Gastrocnemius medialis (tissue), 4 donors: ENCODE measurements at regions not wholly inside any gene's neighbourhood (a gene's known extent, or its start where the extent isn't known, plus 50 kb on each side); places are given as distances from the start of the nearest gene placed in this dataset.
"Not testable (repeated sequence)": the region's sequence is repeated elsewhere in the genome, so short reads cannot be mapped to it uniquely, and the experiment has no call there.

Source experiments
- POLR2A ChIP-seq, 2 donors: fragments of 450-650 bp; IDR thresholded peaks; one replicate each; pipeline ENCODE4 v1.6.1; 2017; ENCODE audit warnings: antibody characterized with exemption in 2 of 2, mild to moderate bottlenecking in 2 of 2, moderate library complexity in 2 of 2
- TF ChIP-seq, protein P1 (sequence below), 5 experiments: fragments of 450-650 bp in 3 of 5; fragments of 200-600 bp in 2 of 5; sonication (generic) in 2 of 5; IDR thresholded peaks in 4 of 5; conservative IDR thresholded peaks in 1 of 5; 1 replicate in 4 of 5; 2 replicates in 1 of 5; pipeline ENCODE4 v1.5.1; 2016 to 2019; ENCODE audit warnings: antibody characterized with exemption in 5 of 5, mild to moderate bottlenecking in 3 of 5, moderate library complexity in 3 of 5

DNA sequence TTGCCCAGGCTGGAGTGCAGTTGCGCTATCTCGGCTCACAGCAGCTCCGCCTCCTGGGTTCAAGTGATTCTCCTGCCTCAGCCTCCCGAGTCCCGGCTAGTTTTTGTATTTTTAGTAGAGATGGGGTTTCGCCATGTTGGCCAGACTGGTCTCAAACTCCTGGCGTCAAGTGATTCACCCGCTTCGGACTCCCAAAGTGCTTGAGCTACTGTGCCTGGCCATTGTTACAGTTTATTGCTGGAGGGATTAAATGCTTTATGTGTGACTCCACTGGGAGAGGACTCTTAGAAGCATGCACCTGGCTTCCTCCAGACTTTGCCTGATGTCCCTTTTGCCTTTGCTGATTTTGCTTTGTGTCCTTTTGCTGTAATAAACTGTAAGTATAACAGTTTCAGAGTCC is 93.5 kb upstream of the NUTM2F start:
- TF ChIP-seq, protein P1, sequence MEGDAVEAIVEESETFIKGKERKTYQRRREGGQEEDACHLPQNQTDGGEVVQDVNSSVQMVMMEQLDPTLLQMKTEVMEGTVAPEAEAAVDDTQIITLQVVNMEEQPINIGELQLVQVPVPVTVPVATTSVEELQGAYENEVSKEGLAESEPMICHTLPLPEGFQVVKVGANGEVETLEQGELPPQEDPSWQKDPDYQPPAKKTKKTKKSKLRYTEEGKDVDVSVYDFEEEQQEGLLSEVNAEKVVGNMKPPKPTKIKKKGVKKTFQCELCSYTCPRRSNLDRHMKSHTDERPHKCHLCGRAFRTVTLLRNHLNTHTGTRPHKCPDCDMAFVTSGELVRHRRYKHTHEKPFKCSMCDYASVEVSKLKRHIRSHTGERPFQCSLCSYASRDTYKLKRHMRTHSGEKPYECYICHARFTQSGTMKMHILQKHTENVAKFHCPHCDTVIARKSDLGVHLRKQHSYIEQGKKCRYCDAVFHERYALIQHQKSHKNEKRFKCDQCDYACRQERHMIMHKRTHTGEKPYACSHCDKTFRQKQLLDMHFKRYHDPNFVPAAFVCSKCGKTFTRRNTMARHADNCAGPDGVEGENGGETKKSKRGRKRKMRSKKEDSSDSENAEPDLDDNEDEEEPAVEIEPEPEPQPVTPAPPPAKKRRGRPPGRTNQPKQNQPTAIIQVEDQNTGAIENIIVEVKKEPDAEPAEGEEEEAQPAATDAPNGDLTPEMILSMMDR (IDR thresholded peaks at IDR 0.05 in 4 of 5, conservative IDR thresholded peaks at IDR 0.05 in 1 of 5), result not testable (repeated sequence)
- TF ChIP-seq POLR2A (IDR thresholded peaks at IDR 0.05), result not testable (repeated sequence)
